COLO668 (cell line): ENCODE measurements at regions not wholly inside any gene's neighbourhood (a gene's known extent, or its start where the extent isn't known, plus 50 kb on each side); places are given as distances from the start of the nearest gene placed in this dataset.

Experiments
- DNase-seq: peaks from one replicate; lab custom pipeline; 2025; ENCODE audit not compliant: unreplicated experiment; lab: John Stamatoyannopoulos, UW

DNA sequence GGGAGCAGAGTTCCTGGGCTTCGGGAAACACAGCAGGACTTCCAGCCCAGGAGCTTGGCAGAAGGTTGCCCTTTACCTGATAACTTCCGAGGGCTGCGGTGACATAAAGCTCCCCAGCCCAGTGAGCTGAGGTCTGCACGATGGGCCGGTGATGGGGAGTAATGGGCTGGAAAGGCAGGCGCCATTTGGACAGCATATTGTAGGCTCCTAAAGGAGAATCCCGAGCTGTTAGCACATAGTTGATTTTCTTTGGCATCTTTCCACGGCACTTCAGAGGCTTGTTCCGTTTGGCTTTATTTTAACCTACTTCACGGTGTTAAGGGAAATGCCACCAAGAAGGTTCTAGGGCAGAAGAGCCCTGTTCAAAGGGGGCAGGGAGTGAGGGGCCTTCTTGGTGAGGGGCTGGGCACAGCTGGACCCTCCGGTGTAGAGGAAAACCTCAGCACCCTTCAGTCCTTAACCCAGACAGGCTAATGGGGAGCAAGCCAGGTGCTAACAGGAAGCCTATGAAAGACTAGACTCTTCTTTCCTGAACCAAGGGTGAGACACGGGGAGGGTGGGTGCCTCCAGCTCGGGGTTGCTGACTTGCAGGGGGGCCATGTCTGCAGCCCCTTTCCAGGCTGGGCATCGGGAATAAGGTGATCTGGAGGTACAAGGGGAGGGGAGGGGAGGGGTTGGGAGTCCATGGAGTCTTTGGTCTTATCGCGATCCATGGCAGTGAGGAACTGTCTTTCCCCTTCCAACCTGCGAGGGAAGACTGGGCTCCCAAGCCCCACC is 347.7 kb downstream of the GLRX3 start:
- no peak for DNase-seq

DNA sequence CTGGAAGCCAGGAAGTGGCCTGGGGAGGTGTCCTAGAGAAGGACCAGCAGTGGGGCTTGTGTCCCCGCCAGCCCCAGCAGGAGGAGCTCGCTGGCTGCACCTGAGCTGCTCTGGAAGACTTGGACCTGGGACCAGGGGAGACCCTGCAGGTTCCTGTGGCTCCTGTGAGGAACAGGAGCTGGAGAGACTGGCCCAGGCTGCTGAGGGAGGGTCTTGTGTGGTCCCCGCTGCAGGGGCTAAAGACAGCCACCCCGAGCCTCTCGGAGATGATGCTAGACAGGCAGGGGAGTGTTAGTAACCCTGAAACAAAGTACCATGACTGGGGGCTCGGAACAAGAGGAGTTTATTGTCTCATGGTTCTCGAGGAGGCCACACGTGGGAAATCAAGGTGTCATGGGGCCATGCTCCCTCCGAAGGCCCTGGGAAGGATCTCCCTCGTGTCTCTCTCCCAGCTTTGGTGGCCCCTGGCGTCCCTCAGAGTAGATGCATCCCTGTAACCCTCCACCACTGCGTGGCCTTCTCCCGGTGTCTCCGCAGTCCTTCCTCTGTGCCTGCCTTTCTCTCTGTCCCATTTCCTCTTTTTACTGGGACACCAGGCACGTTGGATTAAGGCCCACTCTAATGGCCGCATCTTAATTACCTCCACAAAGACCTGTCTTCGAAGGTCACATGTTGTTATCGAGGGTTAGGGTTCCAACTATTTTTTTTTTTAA is 348.4 kb downstream of the GLRX3 start:
- DNase-seq = no peak

- DNase-seq = no peak
Measured at GRCh38 chr10:130485236-130485957, 349.2 kb downstream of the GLRX3 start.

DNA sequence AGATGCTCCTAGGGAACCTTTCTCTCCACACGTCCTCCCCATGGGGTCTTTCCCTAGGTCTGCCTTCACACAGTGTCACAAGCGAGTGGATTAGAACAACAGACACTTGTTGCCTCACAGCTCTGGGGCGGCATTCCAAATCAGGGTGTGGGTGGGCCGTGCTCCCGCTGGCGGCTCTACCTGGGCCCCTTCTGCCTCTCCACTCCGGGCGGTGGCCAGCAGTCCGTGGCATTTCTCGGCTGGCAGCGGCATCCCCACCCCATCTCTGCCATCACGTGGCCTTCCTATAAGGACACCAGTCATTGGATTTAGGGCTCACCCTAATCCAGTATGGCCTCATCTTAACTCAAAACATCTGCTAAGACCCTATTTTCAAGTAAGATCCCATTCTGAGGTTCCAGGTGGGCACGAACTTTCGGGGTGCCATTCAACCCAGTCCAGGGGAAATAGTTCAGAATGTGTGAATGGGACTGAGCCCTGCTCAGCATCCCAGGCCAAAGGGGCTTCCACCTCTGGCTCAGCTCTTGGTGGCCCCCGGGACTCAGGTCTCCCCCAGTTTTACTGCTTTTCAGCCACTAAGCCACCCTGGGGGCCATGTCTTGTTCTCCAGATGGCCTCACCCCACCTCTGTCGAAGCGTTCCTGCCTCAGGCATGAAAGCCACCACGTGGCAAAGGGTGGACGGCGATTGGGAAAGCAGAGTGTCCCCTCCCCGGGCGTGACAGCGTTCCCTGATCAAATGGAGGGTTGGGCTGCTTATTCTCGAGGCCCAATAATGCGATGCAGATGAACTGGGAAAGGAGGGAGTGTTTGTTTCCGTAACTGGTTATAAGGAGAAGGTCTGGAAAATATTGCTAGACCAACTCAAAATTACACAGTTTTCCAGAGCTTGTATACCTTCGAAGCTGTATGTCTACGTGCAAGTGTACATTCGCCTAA is 350.0 kb downstream of the GLRX3 start:
- no peak for DNase-seq

- no peak for DNase-seq
Measured at GRCh38 chr10:130486906-130487305, 350.7 kb downstream of the GLRX3 start.

DNA sequence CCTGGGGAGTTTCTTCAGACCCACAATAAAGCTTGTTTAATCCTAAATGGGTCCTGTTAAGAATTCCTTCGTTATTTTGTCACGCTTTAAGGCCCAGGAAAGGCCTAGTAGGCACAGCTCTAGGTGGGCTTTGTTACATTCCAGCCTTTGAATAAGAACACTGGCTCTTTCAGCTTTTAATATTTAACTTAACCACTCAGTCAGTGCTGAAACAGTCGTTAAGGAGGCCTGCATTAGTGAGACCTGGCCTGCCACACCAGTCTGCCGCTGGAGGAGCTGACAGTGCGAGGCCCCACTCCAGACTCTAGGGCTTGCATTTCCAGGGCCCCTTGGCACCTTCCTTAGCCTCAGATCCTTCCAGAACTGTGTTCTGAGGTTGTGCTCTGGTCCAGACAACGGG is 351.4 kb downstream of the GLRX3 start:
- no peak for DNase-seq

DNA sequence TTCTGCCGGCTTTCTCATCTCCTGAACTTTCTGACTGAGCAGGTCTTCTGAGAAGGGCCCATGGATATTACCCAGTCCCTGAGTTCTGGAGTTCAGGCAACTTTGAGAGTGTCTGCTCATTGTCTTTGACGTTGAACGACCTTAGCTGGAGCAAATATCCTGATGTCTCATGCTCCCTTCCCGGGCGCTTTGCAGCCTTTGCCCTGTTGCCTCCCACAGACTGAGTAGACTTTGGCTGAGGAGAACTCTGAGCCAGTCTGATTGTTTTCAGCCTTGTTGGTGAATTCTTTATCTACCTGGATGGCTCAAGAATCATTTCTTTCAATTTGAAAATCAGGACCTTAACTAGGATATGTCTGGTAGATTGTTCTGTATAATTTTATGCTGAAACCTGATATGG is 353.7 kb downstream of the GLRX3 start:
- DNase-seq = no peak

DNA sequence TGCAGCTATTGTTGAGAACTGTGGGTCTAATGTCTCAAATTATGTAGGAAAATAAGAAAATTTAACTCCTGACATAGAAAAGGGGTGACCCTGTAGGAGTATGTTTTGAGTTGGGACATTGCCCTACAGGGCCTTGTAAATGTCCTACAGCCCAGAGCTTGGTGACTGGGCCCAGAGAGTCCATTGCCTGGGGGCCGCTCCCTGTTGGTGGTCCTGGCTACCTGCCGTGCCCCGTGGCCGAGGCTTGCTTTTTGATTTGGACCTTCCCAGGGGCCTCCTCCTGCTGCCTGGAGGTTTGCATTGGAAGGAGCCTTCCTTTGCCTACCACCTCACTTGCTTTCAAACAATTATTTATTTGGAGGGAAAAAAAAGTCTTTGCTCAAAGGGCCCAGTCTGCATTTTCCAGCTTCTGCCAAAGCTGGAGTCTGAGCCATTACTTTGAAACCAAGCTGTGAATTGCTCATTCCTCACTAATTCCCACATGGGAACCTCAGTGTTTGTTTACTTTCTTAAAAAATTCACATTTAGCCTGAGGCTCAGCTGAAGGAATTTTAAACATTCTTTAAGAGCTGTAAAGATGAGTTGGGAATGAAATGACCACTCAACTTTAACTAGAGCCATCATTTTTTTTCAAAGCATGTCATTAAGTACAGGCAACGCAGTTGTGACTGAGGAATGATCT is 355.0 kb downstream of the GLRX3 start:
- no peak for DNase-seq

DNA sequence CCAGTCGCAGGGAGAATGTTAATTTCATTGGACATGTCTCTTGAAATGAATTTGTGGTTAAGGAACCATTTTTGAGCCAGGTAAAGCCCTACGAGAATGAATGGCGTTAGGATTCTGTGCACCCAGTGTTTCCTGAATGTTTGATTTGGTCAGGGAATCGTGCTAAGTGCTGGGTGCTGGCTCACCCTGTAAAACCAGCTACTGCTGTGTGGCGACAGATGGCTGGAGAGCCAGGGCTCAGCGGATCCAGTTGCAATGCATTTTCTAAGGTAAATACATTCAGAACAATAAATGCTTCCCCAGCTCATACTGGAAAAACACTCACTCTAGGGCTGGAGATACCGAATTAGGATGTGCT is 355.5 kb downstream of the GLRX3 start:
- no peak for DNase-seq

- no peak for DNase-seq
Measured at GRCh38 chr10:130492266-130492934, 356.2 kb downstream of the GLRX3 start.

DNA sequence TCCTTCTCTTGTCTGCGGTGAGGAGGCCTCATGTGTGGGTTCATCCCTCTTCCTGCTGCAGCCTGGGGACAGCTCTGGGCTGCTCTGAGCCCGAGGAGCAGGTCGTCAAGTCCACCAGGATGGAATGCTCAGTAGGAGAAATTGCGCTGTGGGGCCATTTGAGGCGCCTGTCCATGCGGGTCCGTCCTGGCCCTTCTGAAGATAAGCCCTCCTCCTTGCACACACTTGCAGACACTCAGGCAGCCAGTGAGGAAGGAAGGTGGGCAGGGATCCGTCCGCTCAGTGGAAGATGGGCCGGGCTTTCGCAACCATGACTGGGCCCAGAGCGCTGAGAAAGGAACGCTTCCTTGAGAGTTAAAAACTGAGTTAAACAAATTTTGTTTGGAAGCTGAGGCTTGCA is 356.8 kb downstream of the GLRX3 start:
- no peak for DNase-seq

DNA sequence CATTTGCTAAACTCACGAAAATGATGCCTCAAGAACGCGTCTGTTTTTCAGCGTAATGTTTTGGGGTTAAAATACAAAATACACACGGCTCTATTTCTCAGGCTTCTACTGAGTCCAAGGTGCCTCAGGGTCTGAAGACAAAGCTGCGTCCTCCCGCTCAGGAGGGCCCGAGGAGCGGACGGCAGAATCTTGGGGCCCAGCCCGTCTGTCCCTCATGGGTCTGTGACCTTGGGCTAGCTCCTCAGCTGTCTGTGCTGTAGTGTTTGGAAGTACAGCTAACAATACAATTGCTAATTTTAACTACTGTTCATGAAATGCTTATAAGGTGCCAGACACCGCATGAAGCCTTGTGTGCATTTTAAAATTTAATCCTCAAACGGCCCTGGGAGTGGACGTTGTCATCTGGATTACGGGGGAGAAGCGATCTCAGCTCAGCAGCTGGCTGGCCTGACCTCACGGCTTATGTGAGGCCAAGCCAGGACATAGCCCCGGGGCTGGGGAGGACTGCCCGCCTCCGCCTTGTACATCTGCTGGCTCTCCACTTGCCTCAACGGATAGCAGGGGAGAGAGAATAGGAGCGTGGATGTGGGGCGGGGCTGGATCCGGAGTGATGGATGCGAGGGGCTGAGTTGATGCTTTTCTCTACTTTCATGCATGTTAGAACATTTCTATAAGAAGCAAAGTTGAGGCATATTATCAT is 357.4 kb downstream of the GLRX3 start:
- DNase-seq = no peak

- DNase-seq = no peak
Measured at GRCh38 chr10:130495116-130495862, 359.1 kb downstream of the GLRX3 start.

DNA sequence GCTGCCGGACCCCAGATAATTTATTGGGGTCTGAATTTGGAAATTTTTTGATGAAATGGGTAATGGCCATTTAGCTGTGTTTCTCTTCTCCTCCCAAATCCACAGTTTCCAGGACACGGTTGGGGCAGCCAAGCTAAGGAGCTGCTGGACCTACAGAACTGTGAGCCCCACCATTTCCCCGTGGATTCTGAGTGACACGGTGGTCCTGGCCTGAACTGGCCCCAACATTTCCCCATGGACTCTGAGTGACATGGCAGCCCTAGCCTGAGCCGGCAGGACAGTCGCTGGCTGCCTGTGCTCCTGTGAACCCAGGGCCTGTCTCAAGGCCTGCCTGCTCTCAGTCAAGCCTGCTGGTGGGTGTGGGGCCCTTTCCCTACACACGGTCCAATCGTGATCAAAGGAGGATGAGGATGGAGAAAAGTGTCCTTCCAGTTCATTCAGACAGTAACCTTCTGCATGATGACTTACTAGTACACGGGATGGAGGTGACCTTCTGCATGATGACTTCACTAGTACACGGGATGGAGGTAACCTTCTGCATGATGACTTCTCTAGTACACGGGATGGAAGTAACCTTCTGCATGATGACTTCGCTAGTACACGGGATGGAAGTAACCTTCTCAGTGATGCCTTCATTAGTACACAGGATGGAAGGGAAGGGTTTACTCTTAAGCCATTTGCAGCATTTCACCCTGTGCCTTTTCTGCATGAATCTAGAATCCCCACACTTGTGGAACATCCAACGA is 359.9 kb downstream of the GLRX3 start:
- no peak for DNase-seq

GRCh38 chr10:130497056-130498010 is 361.1 kb downstream of the GLRX3 start:
- no peak for DNase-seq

DNA sequence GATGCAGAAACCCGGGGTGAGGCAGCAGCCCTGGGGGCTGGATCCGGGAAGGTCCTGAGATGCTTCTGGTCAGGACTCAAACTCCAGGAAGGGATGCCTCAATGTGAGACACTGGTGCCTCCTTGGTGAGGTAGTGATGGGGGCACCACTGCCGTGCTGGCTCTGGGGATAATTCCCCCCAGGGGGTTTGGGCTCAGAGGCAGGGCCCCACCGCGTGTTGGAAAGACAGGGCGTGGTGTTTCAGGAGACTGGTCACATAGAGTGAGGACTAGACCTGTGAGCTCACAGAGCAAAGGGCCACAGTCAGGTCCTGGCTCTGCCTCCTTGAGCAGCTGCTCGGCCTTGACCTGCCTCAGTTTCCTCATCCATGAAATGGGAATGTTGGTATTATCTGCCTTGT is 361.9 kb downstream of the GLRX3 start:
- DNase-seq = no peak

GRCh38 chr10:130498934-130499333 is 362.7 kb downstream of the GLRX3 start:
- no peak for DNase-seq
